Left lung (tissue), 4 donors: ENCODE measurements at regions not wholly inside any gene's neighbourhood (a gene's known extent, or its start where the extent isn't known, plus 50 kb on each side); places are given as distances from the start of the nearest gene placed in this dataset.
"Not testable (repeated sequence)": the region's sequence is repeated elsewhere in the genome, so short reads cannot be mapped to it uniquely, and the experiment has no call there.

ENCODE experiments used
- ATAC-seq: fragments of 200-7000 bp; cut with Tn5 transposase; one replicate; pipeline ENCODE4 v1.9.1; 2020; ENCODE audit warnings: moderate library complexity
- DNase-seq, 4 donors: peaks; one replicate each; pipeline ENCODE4 v3.0.0-alpha.2; 2013 to 2020
- H3K27ac ChIP-seq, 2 donors: fragments of 200-600 bp; sonication (generic) in 1 of 2; one replicate each; pipeline versions ENCODE4 v1.5.0 to v1.8.0; 2020 to 2021
- H3K27me3 ChIP-seq, 2 donors: fragments of 200-600 bp; sonication (generic) in 1 of 2; one replicate each; pipeline versions ENCODE4 v1.5.0 to v1.8.0; 2020 to 2021
- H3K36me3 ChIP-seq, 2 donors: fragments of 200-600 bp; sonication (generic) in 1 of 2; one replicate each; pipeline versions ENCODE4 v1.5.0 to v1.8.0; 2020 to 2021
- H3K4me1 ChIP-seq, 2 donors: fragments of 200-600 bp; one replicate each; pipeline ENCODE4 v1.8.0; 2021
- H3K4me3 ChIP-seq, 2 donors: fragments of 200-600 bp; sonication (generic) in 1 of 2; one replicate each; pipeline versions ENCODE4 v1.5.0 to v1.8.0; 2020 to 2021; ENCODE audit warnings: mild to moderate bottlenecking in 1 of 2
- H3K9me3 ChIP-seq, 2 donors: fragments of 200-600 bp; sonication (generic) in 1 of 2; one replicate each; pipeline versions ENCODE4 v1.5.0 to v1.8.0; 2020 to 2021
- intact Hi-C, 2 donors: fragments of 100-400 bp; cut with DNase I; formaldehyde crosslinking; loops; one replicate each; pipeline versions ENCODE4 v1.11.2 to v1.14.2; 2022
- TF ChIP-seq, protein P1 (sequence below), 2 donors: fragments of 200-600 bp; sonication (generic) in 1 of 2; IDR thresholded peaks; one replicate each; pipeline versions ENCODE4 v1.5.0 to v1.8.0; 2021; ENCODE audit warnings: antibody characterized with exemption in 2 of 2
- donor health status: DM: no; HTN: yes; CAD: no.
- donor health status: DM: no; HTN: no; CAD: no.

DNA sequence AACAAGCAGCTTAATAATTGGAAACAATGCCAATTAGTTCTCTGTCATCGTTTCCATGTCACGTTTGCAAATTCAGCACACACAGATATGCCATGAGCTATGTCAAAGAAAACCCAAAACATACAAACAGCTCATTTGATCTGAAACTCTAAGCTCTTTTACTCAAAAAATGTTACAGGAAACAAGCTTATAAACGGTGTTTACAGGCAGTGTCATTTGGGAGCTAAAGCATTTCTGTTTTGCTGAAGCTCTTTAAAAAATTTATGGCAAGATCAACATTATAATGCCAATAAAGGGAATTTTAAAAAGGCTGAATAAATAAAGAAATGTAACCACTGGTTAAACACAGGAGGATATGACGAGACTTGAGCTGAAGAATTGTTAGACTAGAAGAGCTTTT lies 94.0 kb upstream of the HS3ST2 start:
- Histone ChIP-seq H3K27me3 (no peaks in the 10 kb centered on the region), H3K4me1 (no peaks in the 10 kb centered on the region), H3K9me3 (no peaks in the 10 kb centered on the region), H3K36me3 (no peaks in the 10 kb centered on the region), H3K4me3 (no peak overlapping the region), H3K27ac (no peak overlapping the region)
- intact Hi-C loops, result no loop called here
- ATAC-seq, result no peak
- TF ChIP-seq, protein P1, sequence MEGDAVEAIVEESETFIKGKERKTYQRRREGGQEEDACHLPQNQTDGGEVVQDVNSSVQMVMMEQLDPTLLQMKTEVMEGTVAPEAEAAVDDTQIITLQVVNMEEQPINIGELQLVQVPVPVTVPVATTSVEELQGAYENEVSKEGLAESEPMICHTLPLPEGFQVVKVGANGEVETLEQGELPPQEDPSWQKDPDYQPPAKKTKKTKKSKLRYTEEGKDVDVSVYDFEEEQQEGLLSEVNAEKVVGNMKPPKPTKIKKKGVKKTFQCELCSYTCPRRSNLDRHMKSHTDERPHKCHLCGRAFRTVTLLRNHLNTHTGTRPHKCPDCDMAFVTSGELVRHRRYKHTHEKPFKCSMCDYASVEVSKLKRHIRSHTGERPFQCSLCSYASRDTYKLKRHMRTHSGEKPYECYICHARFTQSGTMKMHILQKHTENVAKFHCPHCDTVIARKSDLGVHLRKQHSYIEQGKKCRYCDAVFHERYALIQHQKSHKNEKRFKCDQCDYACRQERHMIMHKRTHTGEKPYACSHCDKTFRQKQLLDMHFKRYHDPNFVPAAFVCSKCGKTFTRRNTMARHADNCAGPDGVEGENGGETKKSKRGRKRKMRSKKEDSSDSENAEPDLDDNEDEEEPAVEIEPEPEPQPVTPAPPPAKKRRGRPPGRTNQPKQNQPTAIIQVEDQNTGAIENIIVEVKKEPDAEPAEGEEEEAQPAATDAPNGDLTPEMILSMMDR (IDR thresholded peaks at IDR 0.05), result no peak
- DNase-seq, result no peak

DNA sequence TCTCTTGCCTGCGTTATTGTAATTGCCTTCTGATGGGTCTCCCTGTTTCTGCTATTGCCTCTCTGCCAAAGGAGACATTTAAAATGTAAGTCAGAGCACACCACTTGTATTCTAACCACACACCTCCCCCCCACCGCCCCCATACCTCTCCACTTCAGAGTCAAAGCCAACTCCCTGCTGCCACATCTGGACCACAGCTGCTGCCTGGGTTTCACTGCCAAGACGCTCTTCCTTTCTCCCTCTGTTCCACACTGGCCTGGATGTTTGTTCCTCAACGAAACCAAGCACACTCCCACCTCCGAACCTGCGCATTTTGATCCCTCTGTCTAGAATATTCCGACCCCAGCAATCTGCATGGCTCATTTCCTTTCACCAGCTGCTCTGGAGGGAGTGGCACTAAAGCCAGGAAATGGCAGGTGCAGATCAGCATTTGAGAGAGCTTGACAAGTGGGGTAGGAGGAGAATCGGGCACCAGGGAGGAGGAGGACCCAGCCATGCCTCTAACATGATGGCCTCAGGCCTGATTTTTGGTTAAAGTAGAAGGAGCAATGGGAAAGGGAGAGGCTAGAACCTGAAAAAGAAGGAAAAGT lies 92.4 kb upstream of the HS3ST2 start:
- no peak overlapping the region for H3K4me3 ChIP-seq
- ATAC-seq, result no peak

DNA sequence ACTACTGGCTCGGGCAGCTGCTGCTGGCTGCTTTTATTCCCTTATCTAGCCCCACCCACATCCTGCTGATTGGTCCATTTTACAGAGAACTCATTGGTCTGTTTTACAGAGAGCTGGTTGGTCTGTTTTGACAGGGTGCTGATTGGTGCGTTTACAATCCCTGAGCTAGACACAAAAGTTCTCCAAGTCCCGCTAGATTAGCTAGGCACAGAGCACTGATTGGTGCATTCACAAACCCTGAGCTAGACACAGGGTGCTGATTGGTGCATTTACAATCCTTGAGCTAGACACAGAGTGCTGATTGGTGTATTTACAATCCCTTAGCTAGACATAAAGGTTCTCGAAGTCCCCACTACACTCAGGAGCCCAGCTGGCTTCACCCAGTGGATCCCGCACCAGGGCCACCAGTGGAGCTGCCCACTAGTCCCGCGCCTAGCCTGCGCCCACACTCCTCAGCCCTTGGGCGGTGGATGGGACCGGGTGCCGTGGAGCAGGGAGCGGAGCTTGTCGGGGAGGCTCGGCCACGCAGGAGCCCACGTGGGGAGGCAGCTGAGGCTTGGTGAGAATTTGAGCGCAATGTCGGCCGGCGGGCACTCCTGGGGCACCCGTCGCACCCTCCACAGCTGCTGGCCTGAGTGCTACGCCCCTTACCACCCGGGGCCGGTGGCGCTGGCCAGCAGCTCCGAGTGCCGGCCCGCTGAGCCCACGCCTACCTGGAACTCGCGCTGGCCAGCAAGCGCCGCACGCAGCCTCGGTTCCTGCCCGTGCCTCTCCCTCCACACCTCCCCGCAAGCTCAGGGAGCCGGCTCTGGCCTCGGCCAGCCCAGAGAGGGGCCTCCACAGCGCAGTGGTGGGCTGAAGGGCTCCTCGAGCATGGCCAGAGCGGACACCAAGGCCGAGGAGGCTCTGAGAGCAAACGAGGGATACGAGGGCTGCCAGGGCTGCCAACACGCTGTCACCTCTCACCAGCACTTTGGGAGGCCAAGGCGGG lies 91.1 kb upstream of the HS3ST2 start:
- ATAC-seq, intact Hi-C loops, H3K4me3 ChIP-seq, H3K27ac ChIP-seq, H3K9me3 ChIP-seq, H3K4me1 ChIP-seq, H3K36me3 ChIP-seq, H3K27me3 ChIP-seq: not testable (repeated sequence)
- DNase-seq, result peak in 1 of 4 donors; percentile 74

More for the DNA sequence above, 92.4 kb upstream of the HS3ST2 start:
- Histone ChIP-seq H3K27me3 (no peaks in the 10 kb centered on the region), H3K27ac (no peak overlapping the region), H3K36me3 (no peaks in the 10 kb centered on the region), H3K9me3 (no peaks in the 10 kb centered on the region), H3K4me1 (no peaks in the 10 kb centered on the region)
- no peak for DNase-seq
- intact Hi-C loops, result no loop called here
- TF ChIP-seq, protein P1 (IDR thresholded peaks at IDR 0.05), result no peak

DNA sequence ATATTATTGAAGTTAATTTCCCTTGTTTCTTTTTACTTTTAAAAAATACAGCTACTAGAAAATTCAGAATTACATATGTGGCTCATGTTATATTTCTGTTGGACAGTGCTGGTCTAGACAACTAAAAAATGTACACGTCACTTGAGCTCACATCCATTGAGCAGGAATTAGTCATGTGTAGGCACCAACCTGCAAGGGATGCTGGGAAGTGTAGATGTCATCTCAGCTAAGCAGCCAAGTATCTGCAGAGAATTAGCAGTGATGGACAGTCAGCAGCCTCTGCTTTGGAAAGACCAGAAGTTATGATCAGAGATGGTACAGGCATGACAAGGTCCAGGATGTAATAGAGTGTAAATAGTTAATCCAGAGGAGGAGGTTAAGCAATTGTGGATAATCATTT lies 87.1 kb upstream of the HS3ST2 start:
- Histone ChIP-seq H3K4me1 (no peaks in the 10 kb centered on the region), H3K4me3 (no peak overlapping the region), H3K9me3 (no peaks in the 10 kb centered on the region), H3K36me3 (no peaks in the 10 kb centered on the region), H3K27ac (no peak overlapping the region), H3K27me3 (no peaks in the 10 kb centered on the region)
- intact Hi-C loops, result no loop called here
- TF ChIP-seq, protein P1 (IDR thresholded peaks at IDR 0.05), result no peak
- DNase-seq, result no peak
- no peak for ATAC-seq

DNA sequence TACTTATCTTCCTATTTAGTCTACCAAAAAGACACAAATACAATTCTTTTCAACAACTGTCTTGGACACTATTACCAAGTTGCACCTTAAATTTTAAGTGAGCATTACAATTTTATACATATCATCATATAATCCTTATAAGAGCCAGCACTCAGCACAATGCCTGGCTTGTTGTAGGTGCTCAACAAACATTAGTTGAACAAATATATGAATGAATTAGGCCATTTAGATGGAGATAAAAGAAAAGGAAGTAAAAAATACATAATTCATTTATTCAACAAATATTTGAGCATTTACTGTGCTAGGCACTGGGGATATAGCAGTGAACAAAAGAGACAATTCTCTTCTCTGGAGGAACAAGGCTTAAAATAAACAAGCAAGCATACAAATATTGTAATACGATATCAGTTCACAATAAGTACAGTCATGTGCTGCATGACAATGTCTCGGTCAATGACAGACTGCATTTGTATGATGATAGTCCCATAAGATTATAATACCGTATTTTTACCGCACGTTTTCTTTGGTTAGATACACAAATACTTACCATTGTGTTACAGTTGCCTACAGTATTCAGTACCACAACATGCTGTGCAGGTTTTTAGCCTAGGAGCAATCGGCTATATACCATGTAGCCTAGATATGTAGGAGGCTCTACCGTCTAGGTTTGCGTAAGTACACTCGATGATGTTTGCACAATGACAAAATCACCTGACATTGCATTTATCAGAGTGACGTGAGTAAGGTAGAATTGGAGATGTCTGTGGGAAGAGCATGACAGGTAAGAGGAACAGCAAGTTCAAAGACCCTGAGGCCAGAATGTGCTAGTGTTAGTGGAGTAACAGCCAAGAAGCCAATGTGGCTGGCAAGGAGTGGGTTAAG lies 86.4 kb upstream of the HS3ST2 start:
- Histone ChIP-seq H3K36me3 (no peaks in the 10 kb centered on the region), H3K27me3 (no peaks in the 10 kb centered on the region), H3K9me3 (no peaks in the 10 kb centered on the region), H3K4me3 (no peak overlapping the region), H3K4me1 (no peaks in the 10 kb centered on the region), H3K27ac (no peak overlapping the region)
- DNase-seq, result no peak
- ATAC-seq, result no peak
- TF ChIP-seq, protein P1 (IDR thresholded peaks at IDR 0.05), result no peak
- intact Hi-C loops, result no loop called here
